A673 (cell line): ENCODE measurements at regions not wholly inside any gene's neighbourhood (a gene's known extent, or its start where the extent isn't known, plus 50 kb on each side); places are given as distances from the start of the nearest gene placed in this dataset.

Experiments used
- BruUV-seq: library from RNA; stranded (reverse); fragments of 400-500 nt; replicated peaks from 2 replicates; lab custom pipeline; 2021; lab: Mats Ljungman, UMichigan
- CTCF ChIA-PET: fragments of 300-600 bp; sonication (Branson Sonifier 250); formaldehyde crosslinking; loops from one replicate; lab custom pipeline; 2022; ENCODE audit warnings: antibody characterized with exemption; lab: Charles Lee
- POLR2A ChIA-PET: fragments of 300-600 bp; sonication (Branson Sonifier 250); formaldehyde crosslinking; loops from one replicate; lab custom pipeline; 2022; ENCODE audit warnings: antibody characterized with exemption; ENCODE audit not compliant: low non-redundant PET; lab: Charles Lee
- DNase-seq: peaks from one replicate; pipeline ENCODE4 v3.0.0-alpha.2; 2015; ENCODE audit warnings: low spot score
- H3K27ac ChIP-seq: fragments of 200-600 bp; sonication (generic); 2 replicates; pipeline ENCODE4 v1.5.1; 2016; ENCODE audit warnings: mixed run types, low read depth, mild to moderate bottlenecking, mixed read lengths, antibody characterized with exemption, low read length; ENCODE audit not compliant: poor library complexity, severe bottlenecking
- H3K27me3 ChIP-seq: fragments of 200-600 bp; sonication (generic); replicated peaks from 2 replicates; pipeline ENCODE4 v1.6.1; 2017; ENCODE audit warnings: mixed run types, low read depth, mild to moderate bottlenecking, mixed read lengths, antibody characterized with exemption, low read length; ENCODE audit not compliant: insufficient read depth, poor library complexity
- H3K36me3 ChIP-seq: fragments of 200-600 bp; sonication (generic); 2 replicates; pipeline ENCODE4 v1.6.1; 2016; ENCODE audit warnings: mixed run types, mild to moderate bottlenecking, mixed read lengths, antibody characterized with exemption, low read length; ENCODE audit not compliant: insufficient read depth, poor library complexity, severe bottlenecking
- H3K4me1 ChIP-seq: fragments of 200-600 bp; sonication (generic); 2 replicates; pipeline ENCODE4 v1.6.1; 2017; ENCODE audit warnings: mixed run types, mild to moderate bottlenecking, mixed read lengths, antibody characterized with exemption, low read length; ENCODE audit not compliant: insufficient read depth, poor library complexity, severe bottlenecking
- H3K4me3 ChIP-seq: fragments of 200-600 bp; sonication (generic); 2 replicates; pipeline ENCODE4 v1.5.1; 2016; ENCODE audit warnings: low read depth, mixed run types, mild to moderate bottlenecking, mixed read lengths, low read length; ENCODE audit not compliant: poor library complexity, severe bottlenecking
- H3K9me3 ChIP-seq: fragments of 200-600 bp; sonication (generic); 2 replicates; pipeline ENCODE4 v1.6.1; 2016; ENCODE audit warnings: mixed run types, low read depth, mild to moderate bottlenecking, mixed read lengths, antibody characterized with exemption, low read length; ENCODE audit not compliant: poor library complexity, severe bottlenecking
- CTCF ChIP-seq: fragments of 300-800, 200-600 bp; sonication (generic); conservative IDR thresholded peaks from 2 replicates; pipeline ENCODE4 v1.5.1; 2017; ENCODE audit warnings: low read depth, mild to moderate bottlenecking, antibody characterized with exemption, low read length, moderate library complexity, mixed read lengths
- EZH2 ChIP-seq: fragments of 200-600 bp; sonication (generic); IDR thresholded peaks from 2 replicates; pipeline ENCODE4 v1.6.1; 2017; ENCODE audit warnings: borderline replicate concordance, low read depth, mild to moderate bottlenecking, mixed read lengths, antibody characterized with exemption, low read length; ENCODE audit not compliant: poor library complexity, severe bottlenecking
- intact Hi-C: fragments of 100-400 bp; cut with micrococcal nuclease; formaldehyde crosslinking; loops from one replicate; pipeline ENCODE4 v1.10.0; 2022; ENCODE audit not compliant: unreplicated experiment

GRCh38 chr22:48553694-48554308, 1273.9 kb downstream of the BRD1 start:
- no peaks in the 10 kb centered on the region for H3K27me3 ChIP-seq
- BruUV-seq, result no TSS peak
- TF ChIP-seq CTCF (no peak), EZH2 (no peak)
- no peak for DNase-seq
- H3K27ac ChIP-seq, result no peak overlapping the region
- H3K36me3 ChIP-seq, result no peaks in the 10 kb centered on the region
- H3K4me3 ChIP-seq, result no peak overlapping the region
- intact Hi-C loops, result no loop called here
- ChIA-PET CTCF (no interaction called here), POLR2A (no interaction called here)
- H3K9me3 ChIP-seq, result no peaks in the 10 kb centered on the region
- peaks cover 21% of the 10 kb centered on the region for H3K4me1 ChIP-seq

- TF ChIP-seq EZH2, result no peak
- no peak for TF ChIP-seq CTCF
- Histone ChIP-seq H3K4me1 (peaks cover 21% of the 10 kb centered on the region), H3K27ac (no peak overlapping the region), H3K27me3 (no peaks in the 10 kb centered on the region), H3K4me3 (no peak overlapping the region), H3K36me3 (no peaks in the 10 kb centered on the region), H3K9me3 (no peaks in the 10 kb centered on the region)
- CTCF ChIA-PET, result no interaction called here
- BruUV-seq, result no TSS peak
- intact Hi-C loops, result no loop called here
- DNase-seq, result no peak
- POLR2A ChIA-PET, result no interaction called here
Measured at GRCh38 chr22:48553119-48553518, 1274.6 kb downstream of the BRD1 start.

GRCh38 chr22:48551716-48552268, 1275.9 kb downstream of the BRD1 start:
- POLR2A ChIA-PET, result no interaction called here
- no peaks in the 10 kb centered on the region for H3K9me3 ChIP-seq
- H3K36me3 ChIP-seq, result no peaks in the 10 kb centered on the region
- no peak overlapping the region for H3K4me3 ChIP-seq
- DNase-seq, result no peak
- no TSS peak for BruUV-seq
- H3K27ac ChIP-seq, result no peak overlapping the region
- H3K4me1 ChIP-seq, result peaks cover 21% of the 10 kb centered on the region
- no peaks in the 10 kb centered on the region for H3K27me3 ChIP-seq
- intact Hi-C loops, result no loop called here
- CTCF ChIA-PET, result no interaction called here
- no peak for TF ChIP-seq CTCF
- no peak for TF ChIP-seq EZH2
